ENCODE measurements at regions not wholly inside any gene's neighbourhood (a gene's known extent, or its start where the extent isn't known, plus 50 kb on each side); places are given as distances from the start of the nearest gene placed in this dataset.

- TF ChIP-seq POLR2AphosphoS5 (IDR thresholded peaks at IDR 0.05) (no peak), POLR2A (IDR thresholded peaks at IDR 0.05) (no peak)
- TF ChIP-seq, protein P1, sequence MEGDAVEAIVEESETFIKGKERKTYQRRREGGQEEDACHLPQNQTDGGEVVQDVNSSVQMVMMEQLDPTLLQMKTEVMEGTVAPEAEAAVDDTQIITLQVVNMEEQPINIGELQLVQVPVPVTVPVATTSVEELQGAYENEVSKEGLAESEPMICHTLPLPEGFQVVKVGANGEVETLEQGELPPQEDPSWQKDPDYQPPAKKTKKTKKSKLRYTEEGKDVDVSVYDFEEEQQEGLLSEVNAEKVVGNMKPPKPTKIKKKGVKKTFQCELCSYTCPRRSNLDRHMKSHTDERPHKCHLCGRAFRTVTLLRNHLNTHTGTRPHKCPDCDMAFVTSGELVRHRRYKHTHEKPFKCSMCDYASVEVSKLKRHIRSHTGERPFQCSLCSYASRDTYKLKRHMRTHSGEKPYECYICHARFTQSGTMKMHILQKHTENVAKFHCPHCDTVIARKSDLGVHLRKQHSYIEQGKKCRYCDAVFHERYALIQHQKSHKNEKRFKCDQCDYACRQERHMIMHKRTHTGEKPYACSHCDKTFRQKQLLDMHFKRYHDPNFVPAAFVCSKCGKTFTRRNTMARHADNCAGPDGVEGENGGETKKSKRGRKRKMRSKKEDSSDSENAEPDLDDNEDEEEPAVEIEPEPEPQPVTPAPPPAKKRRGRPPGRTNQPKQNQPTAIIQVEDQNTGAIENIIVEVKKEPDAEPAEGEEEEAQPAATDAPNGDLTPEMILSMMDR (IDR thresholded peaks at IDR 0.05), result no peak
Measured at GRCh38 chr7:51640841-51641240, 324.2 kb upstream of the COBL start.

Measured in breast epithelium (tissue), 3 donors.